GM21390 (cell line): ENCODE measurements at regions not wholly inside any gene's neighbourhood (a gene's known extent, or its start where the extent isn't known, plus 50 kb on each side); places are given as distances from the start of the nearest gene placed in this dataset.
A peak's percentile ranks its signal among the peaks of the same experiment; 100 is the strongest.

Experiments
- ATAC-seq: cut with Tn5 transposase; IDR thresholded peaks from one replicate; pipeline ENCODE4 v1.9.1; 2021; ENCODE audit not compliant: unreplicated experiment

DNA sequence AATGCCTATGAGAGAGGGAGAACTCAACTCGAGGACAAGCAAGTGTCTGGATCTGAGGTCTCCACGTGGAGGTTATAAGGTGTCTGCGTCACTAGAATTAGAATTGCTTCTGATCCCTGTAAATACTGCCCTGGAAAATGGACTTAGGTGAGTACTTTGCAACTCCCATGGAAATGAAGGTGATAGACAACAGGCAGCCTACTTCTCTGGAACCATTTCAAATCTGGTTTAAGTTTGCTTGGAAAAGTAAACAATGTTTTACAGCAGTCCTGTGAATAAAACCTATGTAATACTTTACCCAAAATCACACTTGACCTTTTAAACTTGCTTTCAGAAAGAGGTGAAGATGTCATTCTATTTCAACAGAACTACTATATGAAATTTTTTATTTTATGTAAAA, 70.1 kb upstream of the TENT5A start:
- no peak for ATAC-seq

DNA sequence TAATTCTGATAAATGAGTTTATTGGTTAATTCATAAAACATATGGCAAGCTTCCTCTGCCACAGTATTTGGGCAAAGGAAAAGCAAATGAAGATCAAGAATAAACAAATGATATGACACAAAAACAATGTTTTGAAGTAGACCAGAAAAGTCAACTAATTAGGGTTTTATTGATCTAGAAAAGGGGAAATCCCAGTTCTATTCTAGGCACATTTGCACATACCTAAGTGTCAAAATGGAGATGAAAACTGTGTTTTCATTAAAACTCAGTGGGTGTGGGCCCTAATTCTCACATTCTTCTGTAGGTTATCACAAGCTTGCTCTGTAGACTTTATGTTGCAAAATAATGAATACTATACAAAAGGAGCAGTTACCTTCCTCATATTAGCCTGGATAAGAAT, 69.0 kb upstream of the TENT5A start:
- no peak for ATAC-seq

DNA sequence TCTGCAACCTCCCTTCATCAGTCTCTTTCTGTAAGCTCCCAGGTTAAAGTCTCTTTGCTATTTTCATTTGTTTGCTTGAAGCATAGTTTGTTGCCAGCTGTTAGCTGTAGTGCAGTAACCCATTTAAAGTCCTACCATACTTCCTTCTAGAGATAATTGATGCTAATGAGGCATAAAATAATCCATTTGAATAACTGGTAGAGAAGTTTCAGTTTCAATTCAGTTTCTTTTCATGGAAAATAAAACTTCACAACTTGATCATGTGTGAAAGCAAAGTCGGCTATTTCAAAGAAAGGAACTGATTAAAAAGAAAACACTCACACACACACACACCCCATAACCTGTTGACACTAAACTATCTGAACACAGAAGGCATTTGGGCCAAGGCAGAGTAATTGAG, 68.5 kb upstream of the TENT5A start:
- ATAC-seq = peak; percentile 50

DNA sequence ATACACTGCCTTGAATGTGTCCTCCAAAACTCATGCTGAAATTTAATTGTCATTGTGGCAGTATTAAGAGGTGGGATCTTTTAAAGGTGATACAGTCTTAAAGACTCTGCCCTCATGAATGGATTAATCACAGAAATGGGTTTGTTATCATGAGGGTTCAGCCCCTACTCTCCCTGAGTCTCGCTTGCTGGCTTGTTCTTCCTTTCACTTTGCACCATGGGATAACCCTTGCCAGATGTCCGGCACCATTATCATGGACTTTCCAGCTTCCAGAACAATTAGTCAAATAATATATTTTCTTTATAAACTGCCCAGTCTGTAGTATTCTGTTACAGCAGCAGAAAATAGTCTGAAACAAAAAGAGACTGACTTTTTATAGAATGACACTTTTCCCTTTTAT, 67.9 kb upstream of the TENT5A start:
- no peak for ATAC-seq

DNA sequence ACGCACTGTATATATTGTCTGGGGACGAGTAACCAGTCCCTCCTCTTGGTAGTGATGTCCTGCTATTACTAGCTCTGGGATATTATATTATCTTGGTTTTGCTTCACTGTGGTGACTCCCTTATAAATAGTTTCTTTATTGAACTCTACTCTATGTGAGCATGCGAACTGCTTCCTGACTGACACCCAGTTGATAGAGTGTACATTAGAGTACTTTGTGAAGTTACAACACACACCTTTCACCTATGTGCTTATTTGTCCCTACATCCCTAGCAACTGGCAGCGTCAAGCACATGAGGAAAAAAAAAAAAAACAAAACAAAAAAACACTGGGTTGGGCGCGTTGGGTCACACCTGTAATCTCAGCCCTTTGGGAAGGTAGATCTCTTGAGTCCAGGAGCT, 67.3 kb upstream of the TENT5A start:
- ATAC-seq = no peak

DNA sequence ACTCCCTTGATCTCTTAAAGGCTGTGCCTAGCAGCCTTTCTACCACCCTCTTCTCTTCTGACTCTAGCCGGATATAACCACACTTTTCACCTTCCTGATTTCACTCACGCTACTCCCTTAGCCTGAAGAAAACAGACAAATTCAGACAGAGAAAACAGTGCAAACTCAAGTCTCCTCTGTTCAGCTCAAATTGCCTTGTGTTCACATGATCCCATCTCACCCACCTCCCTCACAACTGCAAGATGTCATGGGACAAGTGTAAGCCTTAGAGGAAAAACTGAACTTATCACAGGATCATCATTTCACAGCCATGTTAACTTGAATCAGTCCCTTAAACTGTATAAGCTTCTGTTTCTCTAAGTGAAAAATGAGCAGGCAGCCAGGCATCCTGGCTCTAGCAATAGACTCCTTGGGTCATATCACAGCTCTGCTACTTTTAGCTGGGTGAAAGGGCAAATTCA, 66.5 kb upstream of the TENT5A start:
- ATAC-seq = peak; percentile 55

DNA sequence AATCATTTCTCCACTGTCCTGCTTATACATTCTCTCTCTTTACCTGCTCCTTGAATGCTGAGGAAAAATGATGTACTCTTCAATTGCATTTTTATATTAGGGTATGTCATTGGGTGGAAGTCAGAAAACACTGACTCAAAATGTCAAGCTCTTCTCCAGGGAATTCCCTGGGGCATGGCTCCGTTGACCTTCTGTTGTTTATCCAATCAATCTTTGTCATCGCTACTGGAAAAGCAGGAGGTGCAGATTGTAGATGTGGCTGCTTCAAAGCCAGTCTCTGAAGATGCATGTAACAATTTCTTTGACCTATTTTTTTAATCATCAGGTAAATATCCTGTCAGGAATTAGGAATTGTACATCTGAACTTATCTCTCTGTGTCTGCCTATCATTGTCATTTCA, 63.9 kb upstream of the TENT5A start:
- ATAC-seq = no peak

DNA sequence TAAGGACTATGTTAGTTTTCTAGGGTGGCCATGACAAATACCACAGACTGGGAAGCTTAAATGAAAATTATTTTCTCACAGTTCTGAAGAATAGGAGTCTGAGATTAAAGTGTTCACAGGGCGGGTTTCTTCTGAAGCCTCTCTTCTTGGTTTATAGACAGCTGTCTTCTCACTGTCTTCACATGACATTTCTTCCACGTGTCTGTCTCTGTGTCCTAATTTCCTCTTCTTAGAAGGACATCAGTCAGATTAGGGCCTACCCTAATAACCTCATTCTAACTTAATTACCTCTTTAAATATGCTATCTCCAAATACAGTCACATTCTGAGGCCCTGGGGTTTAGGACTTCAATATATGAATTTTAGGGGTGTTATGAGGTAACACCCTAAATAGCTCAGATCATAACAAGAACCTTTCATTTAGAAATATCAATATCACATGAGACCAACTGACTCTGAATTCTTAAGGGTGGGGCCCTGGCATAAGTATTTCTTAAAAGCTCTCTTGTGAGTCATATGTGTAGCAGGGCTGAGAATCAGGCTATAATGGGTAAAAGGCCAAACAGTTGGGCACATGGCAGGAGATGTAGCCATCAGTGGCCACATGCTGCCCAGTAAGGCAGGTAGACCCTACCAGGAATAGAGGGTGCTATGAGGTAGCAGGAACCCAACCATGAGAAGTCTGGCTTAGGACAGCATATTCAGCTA, 62.0 kb upstream of the TENT5A start:
- no peak for ATAC-seq

DNA sequence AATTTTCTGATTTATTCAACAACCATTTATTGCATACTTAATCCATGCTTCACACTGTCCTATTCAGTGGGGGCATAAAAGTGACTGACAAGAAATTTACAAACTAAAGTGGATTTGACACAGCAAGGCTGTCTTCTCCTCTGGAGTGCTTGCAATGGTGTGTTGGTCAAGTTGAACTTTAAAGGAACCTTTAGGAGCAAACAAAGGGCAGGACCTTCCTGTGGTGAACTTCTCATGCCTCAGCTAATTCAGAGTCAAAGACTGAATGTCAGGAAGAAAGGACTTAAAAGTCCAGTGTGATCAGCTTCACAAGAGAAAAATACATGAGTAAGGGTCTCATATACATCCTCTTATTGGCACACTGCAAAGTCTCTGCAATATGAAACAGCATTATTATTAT, 60.8 kb upstream of the TENT5A start:
- no peak for ATAC-seq

DNA sequence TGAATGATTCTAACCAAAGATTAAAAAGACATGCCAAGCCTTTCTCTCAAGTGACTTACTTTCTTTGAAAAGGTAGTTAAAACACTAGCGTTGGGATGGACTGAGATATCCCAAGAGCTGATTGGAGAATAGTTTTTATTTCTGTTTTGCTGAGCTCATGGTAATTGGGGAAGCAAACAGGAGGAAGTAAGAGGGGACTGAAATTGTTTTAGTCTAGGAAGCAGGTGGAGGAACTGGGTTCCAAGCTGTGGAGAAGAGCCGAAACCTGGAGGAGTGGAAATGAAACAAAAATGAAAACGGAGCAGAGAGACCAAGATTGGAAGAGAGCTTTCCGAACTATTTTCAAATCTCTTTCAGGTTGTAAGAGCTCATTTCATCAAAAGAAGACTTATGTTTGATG, 59.9 kb upstream of the TENT5A start:
- no peak for ATAC-seq

DNA sequence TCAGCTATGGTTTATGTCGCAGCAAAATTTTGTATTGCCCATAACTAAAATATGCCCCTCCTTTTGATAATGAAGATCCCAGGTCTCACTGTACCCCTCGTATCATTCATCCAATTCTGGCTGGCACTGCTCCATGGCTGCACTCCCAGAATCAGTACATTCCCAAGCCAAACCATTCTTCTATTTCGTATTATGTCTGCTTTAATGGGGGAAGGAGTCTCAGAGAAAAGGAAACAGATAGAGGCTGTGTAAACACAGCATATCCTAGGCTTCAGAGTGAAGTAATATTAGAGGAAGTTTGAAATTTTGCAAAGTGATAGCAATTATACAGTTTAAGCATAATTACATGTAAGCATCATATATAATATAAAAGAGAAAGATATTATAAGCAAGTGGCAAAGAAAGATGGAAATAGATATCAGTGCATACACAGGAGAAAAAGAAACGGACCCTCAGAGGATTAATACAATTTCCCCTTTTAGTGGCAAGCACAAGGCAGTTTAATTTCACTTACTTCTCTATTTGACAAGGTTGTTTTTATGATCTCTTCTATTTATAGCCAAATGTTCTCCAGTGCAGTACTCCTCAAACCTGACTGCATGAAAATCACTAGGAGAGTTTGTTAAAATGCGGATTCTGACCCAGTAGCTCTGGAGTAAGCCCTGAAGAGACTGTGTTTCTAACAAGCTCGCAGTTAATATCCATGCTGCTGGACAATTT, 56.5 kb upstream of the TENT5A start:
- ATAC-seq = no peak

DNA sequence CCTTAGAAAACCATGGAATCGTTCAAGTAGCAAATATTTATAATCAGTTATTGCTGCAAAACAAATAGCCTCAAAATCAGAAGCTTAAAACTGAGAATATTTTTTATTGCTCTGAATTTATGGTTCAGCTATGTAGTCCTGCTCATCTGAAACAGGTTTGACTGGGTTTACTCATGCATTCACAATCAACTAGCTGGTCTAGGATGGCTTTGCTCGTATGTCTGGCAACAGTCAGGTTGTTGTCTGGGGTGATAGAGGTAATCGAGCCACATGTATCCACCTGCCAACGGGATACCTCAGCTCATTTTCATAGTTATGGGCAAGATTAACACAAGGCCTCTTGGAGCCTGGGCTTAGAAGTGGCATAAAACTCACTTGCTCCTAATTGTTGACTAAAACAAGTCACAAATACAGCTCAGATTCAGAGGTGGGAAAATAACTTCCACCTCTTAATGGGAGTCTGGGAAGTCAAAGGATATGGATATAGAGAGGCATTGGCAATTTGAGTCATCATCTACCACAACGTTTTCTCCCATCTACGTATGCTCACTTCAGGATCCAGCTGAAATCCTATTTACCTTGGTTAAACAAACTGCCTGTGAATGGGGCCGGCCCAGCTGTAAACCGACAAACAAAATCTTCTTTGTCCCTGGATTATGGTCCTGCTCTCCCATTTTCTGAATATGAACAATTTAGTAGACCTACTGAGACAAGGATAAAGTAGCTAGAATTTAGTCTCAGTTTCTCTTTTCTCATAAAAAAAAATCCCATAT, 54.5 kb upstream of the TENT5A start:
- no peak for ATAC-seq

DNA sequence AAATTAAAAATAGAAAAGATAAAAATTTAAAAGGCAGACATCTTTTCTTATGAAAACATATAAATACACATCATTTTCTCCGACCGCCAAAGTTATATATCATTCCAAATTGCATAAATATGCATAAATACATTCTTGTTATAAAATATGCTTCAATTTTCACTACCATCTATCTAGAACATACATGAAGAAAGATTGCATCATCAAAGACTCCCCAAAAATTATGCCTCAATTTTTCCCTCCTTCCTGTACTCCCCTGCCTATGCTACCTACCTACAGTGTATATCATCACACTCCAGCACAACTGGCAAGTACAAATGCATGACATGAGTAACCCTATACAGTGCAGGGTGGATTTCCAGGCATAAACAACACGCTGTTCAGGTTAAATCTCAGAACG, 49.9 kb upstream of the TENT5A start:
- ATAC-seq = no peak
